ENCODE measurements at regions not wholly inside any gene's neighbourhood (a gene's known extent, or its start where the extent isn't known, plus 50 kb on each side); places are given as distances from the start of the nearest gene placed in this dataset.

GRCh38 chr2:768451-768850 lies 91.2 kb upstream of the TMEM18 start:
- no peak for TF ChIP-seq CTCF (IDR thresholded peaks at IDR 0.05 in 4 of 5, conservative IDR thresholded peaks at IDR 0.05 in 1 of 5)
- no peak for TF ChIP-seq POLR2A (IDR thresholded peaks at IDR 0.05)

All from gastrocnemius medialis (tissue), 4 donors.